ENCODE measurements at regions not wholly inside any gene's neighbourhood (a gene's known extent, or its start where the extent isn't known, plus 50 kb on each side); places are given as distances from the start of the nearest gene placed in this dataset.
"Not testable (repeated sequence)": the region's sequence is repeated elsewhere in the genome, so short reads cannot be mapped to it uniquely, and the experiment has no call there.

DNA sequence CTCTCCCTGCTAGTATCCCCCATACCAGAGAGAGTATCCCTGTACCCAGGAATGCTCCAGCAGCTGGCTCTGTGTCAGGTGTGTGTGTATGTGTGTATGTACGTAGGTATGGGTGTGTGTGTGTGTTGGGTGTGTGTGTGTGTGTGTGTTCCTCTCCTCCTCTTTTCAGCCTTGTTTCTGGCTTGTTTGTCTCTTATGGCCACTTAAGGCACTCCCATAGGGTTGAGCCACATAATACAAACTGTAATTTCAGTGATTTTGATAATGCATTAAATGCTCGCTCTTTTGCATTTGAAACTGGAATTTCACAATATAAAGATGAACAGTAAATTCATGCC, 80.8 kb upstream of the SH3PXD2B start:
- no peak for DNase-seq (ENCODE audit: low read depth)
- TF ChIP-seq, protein P1, sequence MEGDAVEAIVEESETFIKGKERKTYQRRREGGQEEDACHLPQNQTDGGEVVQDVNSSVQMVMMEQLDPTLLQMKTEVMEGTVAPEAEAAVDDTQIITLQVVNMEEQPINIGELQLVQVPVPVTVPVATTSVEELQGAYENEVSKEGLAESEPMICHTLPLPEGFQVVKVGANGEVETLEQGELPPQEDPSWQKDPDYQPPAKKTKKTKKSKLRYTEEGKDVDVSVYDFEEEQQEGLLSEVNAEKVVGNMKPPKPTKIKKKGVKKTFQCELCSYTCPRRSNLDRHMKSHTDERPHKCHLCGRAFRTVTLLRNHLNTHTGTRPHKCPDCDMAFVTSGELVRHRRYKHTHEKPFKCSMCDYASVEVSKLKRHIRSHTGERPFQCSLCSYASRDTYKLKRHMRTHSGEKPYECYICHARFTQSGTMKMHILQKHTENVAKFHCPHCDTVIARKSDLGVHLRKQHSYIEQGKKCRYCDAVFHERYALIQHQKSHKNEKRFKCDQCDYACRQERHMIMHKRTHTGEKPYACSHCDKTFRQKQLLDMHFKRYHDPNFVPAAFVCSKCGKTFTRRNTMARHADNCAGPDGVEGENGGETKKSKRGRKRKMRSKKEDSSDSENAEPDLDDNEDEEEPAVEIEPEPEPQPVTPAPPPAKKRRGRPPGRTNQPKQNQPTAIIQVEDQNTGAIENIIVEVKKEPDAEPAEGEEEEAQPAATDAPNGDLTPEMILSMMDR (conservative IDR thresholded peaks at IDR 0.05; ENCODE audit: low read depth, low read length): no peak
- no peak overlapping the region for H3K4me3 ChIP-seq (ENCODE audit: low read depth, low read length)

DNA sequence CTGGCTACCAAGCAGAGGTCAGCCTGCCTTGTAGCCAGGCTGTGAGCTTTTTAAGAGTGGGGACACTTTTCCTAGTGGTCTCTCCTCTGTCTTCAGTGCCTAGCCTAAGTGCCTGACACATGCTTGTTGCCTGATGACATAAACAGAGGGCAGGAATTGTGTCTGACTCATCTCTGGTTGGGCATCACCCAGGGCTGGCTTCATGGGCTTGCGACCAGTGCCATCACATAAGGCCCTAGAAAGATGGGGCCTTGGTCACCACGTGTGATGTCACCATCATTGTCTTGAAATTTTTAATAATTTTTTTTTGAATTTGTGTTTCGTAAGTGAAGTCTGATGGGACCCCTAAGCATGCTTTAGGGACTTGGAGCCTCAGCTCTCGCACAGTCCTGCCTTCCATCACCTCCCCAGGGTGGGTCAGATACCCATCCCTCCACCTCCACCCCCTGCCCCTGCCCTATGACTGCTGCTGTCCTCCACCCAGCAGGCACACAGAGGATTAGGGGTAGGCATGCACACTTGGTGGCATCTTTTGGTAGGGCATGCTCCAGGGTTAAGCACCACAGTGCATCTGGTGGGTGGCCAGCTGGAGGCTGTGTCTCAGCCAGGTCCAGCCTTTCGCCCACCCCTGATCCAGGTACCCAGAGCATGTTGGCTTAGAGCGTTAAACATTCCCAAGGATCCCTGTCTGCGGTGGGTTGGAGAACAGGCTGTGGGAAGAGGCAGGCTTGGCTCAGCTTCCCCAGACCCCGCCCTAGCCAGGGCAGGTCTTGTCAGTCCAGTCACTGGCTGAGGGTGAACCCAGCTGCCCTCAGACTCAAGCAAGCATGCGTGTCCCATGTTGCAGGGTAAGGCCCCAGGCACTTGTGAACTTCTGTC, 80.1 kb upstream of the SH3PXD2B start:
- no peak for DNase-seq (ENCODE audit: low read depth)
- TF ChIP-seq, protein P1 (conservative IDR thresholded peaks at IDR 0.05; ENCODE audit: low read depth, low read length): no peak
- H3K4me3 ChIP-seq (ENCODE audit: low read depth, low read length): no peak overlapping the region

DNA sequence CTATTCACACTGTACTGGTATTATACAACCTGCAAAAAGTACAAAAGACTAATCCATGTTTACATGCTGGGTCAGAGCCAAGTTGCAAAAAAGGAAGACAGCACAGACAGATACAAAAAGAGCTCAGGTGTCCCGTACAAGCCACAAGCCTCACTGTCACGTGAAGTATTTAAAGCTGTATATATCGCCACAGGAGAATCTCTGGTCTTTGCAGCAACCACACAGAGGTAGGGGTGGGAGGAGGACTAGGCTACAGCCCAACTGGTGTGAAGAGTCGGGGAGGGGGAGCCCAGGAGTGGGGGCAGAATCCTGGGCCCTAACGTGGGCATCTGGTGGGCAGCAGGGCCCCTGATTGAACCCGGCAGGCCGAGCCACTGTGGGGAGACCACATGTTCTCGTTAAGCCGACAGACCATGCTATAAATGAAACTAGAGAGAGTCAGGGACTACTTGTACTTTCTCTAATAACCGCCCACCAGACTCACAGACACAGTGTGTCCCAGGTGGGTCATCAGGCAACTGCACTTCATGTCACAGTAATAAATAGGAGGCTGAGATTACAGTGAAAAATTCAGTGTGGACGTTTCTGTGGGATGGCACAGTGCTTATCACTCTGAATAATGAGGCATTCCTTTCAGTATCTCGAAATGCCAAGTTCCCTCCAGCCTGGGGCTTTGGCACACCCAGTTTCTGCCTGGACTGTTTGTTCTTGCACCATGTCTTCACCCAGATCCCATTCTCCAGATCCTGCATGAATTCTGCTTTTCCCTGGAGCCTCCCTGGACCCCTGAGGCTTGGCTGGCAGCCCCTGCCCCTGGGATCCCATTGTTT, 79.3 kb upstream of the SH3PXD2B start:
- TF ChIP-seq, protein P1 (conservative IDR thresholded peaks at IDR 0.05; ENCODE audit: low read depth, low read length): no peak
- no peak overlapping the region for H3K4me3 ChIP-seq (ENCODE audit: low read depth, low read length)
- DNase-seq (ENCODE audit: low read depth): no peak

DNA sequence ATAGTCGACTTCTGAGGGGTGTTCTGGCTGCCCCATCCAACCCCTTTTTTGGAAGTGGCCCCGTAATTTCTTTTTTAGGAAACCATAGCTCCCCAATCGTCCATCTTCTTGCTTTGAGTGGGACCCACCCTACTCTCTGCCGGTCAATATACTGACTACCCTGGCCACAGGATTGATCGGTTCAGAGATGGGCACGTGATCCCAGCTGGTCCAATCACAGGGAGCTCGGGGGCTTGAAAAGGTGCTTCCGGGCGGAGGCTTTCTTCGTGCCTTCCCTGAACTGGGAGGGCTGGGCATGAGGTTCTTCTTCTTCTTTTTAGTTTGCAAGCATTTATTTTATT, 78.7 kb upstream of the SH3PXD2B start:
- no peak for DNase-seq (ENCODE audit: low read depth)
- H3K4me3 ChIP-seq (ENCODE audit: low read depth, low read length): no peak overlapping the region
- TF ChIP-seq, protein P1 (conservative IDR thresholded peaks at IDR 0.05; ENCODE audit: low read depth, low read length): no peak

DNA sequence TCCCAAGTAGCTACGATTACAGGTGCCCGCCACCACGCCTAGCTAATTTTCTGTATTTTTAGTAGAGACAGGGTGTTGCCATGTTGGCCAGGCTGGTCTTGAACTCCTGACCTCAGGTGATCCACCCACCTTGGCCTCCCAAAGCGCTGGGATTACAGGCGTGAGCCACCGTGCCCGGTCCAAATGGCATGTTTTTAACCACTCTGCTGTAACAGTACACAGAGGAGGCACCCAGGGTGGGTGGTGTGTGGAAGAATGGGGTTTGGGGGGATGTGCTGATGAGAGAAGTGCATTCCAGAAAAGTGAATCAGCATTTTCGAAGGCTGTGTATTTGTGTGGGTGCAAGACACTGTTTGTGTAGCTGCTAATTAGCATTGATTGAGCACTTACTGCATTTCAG, 78.1 kb upstream of the SH3PXD2B start:
- H3K4me3 ChIP-seq (ENCODE audit: low read depth, low read length); DNase-seq (ENCODE audit: low read depth): not testable (repeated sequence)

DNA sequence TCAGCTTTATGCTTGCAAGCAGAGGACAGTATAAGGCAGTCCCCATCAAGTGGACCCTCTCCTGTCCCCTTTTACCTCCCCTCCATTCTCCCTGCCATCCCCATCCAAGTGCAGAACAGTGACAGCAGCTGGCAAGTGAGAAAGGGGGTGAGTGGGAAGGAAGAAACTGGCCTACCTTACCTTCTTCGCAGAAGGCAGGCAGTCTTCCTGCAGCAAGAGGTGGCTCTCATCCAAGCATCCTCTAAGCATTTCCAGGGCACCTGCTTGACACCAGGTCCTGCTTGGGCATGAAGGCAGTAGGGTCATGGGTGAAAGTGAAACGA, 77.3 kb upstream of the SH3PXD2B start:
- H3K4me3 ChIP-seq (ENCODE audit: low read depth, low read length): no peak overlapping the region
- TF ChIP-seq, protein P1 (conservative IDR thresholded peaks at IDR 0.05; ENCODE audit: low read depth, low read length): no peak
- DNase-seq (ENCODE audit: low read depth): no peak

DNA sequence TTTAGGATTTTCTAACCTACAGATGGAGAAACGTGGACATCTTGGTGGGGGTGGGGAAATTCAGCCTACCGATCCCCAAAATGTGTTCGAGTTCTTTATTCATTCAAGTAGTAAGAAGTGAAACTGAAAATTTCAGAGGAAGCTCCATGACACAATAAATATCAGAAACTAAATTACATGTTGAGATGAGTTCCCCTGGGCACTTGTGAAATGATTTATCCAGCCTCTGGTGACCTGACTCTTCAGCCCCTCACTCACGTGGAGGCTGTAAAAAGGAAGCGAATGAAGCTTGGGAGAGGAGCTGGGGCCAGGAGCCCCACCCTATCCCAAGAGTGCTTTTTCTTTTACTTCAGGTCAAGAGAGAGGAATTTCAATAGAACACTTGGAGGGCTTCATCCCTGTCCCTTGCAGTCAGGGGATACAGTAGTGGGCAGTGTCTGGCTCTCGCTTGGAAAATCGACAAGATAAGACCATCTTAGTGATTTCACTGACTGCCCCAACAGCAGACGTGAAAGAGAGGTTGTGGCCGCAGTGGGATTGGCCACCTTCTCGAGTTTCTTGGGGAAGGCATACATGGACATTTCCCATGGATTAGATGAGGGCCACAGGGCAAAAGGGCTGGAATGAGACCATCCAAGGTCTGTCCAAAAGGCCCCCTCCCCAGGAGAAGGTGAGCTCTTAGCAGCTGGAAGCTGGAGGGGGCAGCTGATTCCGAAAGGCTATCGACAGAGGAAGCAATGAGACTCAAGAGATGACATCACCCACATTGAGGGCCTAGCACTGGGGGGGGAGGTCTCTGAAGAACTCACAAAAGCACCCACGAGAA, 76.8 kb upstream of the SH3PXD2B start:
- TF ChIP-seq, protein P1 (conservative IDR thresholded peaks at IDR 0.05; ENCODE audit: low read depth, low read length): no peak
- DNase-seq (ENCODE audit: low read depth): no peak
- H3K4me3 ChIP-seq (ENCODE audit: low read depth, low read length): no peak overlapping the region
